H1 (cell line): ENCODE measurements at regions not wholly inside any gene's neighbourhood (a gene's known extent, or its start where the extent isn't known, plus 50 kb on each side); places are given as distances from the start of the nearest gene placed in this dataset.

Experiments
- CTBP2 ChIP-seq: IDR thresholded peaks from 2 replicates; pipeline ENCODE4 v1.7.0; 2011; ENCODE audit warnings: borderline replicate concordance, mild to moderate bottlenecking, moderate library complexity, mixed read lengths, low read length; ENCODE audit not compliant: insufficient read depth, insufficient read length
- EZH2 ChIP-seq: fragments of 200-600 bp; sonication (generic); IDR thresholded peaks from 2 replicates; pipeline ENCODE4 v1.7.1; 2012; ENCODE audit warnings: low read depth, mild to moderate bottlenecking, moderate library complexity, low read length, inconsistent platforms; ENCODE audit not compliant: severe bottlenecking
- GABPA ChIP-seq: IDR thresholded peaks from 2 replicates; pipeline ENCODE4 v1.6.1; 2011; ENCODE audit warnings: mild to moderate bottlenecking, low read length, moderate library complexity, borderline replicate concordance; ENCODE audit not compliant: insufficient read depth
- RXRA ChIP-seq: IDR thresholded peaks from 2 replicates; pipeline ENCODE4 v1.6.1; 2011; ENCODE audit warnings: low read depth, mild to moderate bottlenecking, low read length, moderate library complexity; ENCODE audit not compliant: insufficient read depth
- SUZ12 ChIP-seq: fragments of 200-600 bp; sonication (generic); IDR thresholded peaks from 2 replicates; pipeline ENCODE4 v1.6.1; 2012; ENCODE audit warnings: mild to moderate bottlenecking, inconsistent platforms, low read length, moderate library complexity, mixed read lengths
- TAF1 ChIP-seq: IDR thresholded peaks from 2 replicates; pipeline ENCODE4 v1.6.1; 2011; ENCODE audit warnings: mild to moderate bottlenecking, low read depth, low read length
- TBP ChIP-seq: IDR thresholded peaks from 2 replicates; pipeline ENCODE4 v1.6.1; 2011; ENCODE audit warnings: low read depth, low read length, improper control_type of control experiment

GRCh38 chr1:182159443-182159842 is 97.9 kb upstream of the ZNF648 start (continued):
- no peak for TF ChIP-seq EZH2
- TF ChIP-seq GABPA: no peak
- TF ChIP-seq RXRA: no peak
- TF ChIP-seq TBP: no peak
- TF ChIP-seq SUZ12: no peak
- TF ChIP-seq TAF1: no peak
- no peak for TF ChIP-seq CTBP2
